ENCODE measurements at regions not wholly inside any gene's neighbourhood (a gene's known extent, or its start where the extent isn't known, plus 50 kb on each side); places are given as distances from the start of the nearest gene placed in this dataset.

DNA sequence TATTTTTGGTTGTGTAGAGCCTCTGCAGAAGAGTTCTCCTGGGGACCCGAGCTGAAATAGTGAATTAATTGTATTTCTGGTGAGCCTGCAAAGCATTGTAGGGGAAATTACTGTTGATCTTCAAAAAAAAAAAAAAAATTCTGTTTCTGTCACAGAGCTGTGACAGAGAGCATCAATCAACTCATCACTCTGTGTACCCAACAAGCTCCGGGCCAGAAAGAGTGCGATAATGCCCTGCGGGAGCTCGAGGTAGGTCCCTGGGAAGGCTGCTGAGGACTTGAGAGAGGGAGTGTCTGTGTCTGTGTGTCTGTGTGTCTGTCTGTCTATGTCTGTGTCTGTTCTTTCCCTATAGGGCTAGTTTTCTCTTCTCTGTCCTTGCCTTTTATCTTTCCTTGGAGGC lies 294.4 kb upstream of the TPM1 start:
- Histone ChIP-seq H4K20me1 (ENCODE audit: insufficient read depth) (no peaks in the 10 kb centered on the region), H3K79me2 (replicated peaks; ENCODE audit: insufficient read depth, low read length) (no peaks in the 10 kb centered on the region), H3F3A (ENCODE audit: insufficient read depth, low read length, poor library complexity, severe bottlenecking) (no peaks in the 10 kb centered on the region), H3K27me3 (ENCODE audit: insufficient read depth, low read depth, low read length) (no peaks in the 10 kb centered on the region), H3K9me3 (ENCODE audit: low read length) (no peaks in the 10 kb centered on the region), H3K36me3 (ENCODE audit: insufficient read depth, low read length) (no peaks in the 10 kb centered on the region), H2AFZ (ENCODE audit: low read depth, low read length) (no peak overlapping the region), H3K27ac (ENCODE audit: low read length) (no peak overlapping the region), H3K9ac (ENCODE audit: low read length) (no peak overlapping the region), H3K9me2 (ENCODE audit: insufficient read depth, low read length) (no peaks in the 10 kb centered on the region), H3K4me2 (ENCODE audit: low read length) (no peak overlapping the region), H3K4me3 (ENCODE audit: low read length) (no peak overlapping the region)
- TF ChIP-seq, protein P1, sequence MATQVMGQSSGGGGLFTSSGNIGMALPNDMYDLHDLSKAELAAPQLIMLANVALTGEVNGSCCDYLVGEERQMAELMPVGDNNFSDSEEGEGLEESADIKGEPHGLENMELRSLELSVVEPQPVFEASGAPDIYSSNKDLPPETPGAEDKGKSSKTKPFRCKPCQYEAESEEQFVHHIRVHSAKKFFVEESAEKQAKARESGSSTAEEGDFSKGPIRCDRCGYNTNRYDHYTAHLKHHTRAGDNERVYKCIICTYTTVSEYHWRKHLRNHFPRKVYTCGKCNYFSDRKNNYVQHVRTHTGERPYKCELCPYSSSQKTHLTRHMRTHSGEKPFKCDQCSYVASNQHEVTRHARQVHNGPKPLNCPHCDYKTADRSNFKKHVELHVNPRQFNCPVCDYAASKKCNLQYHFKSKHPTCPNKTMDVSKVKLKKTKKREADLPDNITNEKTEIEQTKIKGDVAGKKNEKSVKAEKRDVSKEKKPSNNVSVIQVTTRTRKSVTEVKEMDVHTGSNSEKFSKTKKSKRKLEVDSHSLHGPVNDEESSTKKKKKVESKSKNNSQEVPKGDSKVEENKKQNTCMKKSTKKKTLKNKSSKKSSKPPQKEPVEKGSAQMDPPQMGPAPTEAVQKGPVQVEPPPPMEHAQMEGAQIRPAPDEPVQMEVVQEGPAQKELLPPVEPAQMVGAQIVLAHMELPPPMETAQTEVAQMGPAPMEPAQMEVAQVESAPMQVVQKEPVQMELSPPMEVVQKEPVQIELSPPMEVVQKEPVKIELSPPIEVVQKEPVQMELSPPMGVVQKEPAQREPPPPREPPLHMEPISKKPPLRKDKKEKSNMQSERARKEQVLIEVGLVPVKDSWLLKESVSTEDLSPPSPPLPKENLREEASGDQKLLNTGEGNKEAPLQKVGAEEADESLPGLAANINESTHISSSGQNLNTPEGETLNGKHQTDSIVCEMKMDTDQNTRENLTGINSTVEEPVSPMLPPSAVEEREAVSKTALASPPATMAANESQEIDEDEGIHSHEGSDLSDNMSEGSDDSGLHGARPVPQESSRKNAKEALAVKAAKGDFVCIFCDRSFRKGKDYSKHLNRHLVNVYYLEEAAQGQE (IDR thresholded peaks at IDR 0.05; ENCODE audit: borderline replicate concordance): no peak
- no peak for TF ChIP-seq MXI1 (conservative IDR thresholded peaks at IDR 0.05; ENCODE audit: poor library complexity, severe bottlenecking)
- TF ChIP-seq POLR2AphosphoS5 (IDR thresholded peaks at IDR 0.05): peak; percentile 81
- TF ChIP-seq, protein P2, sequence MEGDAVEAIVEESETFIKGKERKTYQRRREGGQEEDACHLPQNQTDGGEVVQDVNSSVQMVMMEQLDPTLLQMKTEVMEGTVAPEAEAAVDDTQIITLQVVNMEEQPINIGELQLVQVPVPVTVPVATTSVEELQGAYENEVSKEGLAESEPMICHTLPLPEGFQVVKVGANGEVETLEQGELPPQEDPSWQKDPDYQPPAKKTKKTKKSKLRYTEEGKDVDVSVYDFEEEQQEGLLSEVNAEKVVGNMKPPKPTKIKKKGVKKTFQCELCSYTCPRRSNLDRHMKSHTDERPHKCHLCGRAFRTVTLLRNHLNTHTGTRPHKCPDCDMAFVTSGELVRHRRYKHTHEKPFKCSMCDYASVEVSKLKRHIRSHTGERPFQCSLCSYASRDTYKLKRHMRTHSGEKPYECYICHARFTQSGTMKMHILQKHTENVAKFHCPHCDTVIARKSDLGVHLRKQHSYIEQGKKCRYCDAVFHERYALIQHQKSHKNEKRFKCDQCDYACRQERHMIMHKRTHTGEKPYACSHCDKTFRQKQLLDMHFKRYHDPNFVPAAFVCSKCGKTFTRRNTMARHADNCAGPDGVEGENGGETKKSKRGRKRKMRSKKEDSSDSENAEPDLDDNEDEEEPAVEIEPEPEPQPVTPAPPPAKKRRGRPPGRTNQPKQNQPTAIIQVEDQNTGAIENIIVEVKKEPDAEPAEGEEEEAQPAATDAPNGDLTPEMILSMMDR (IDR thresholded peaks at IDR 0.05; ENCODE audit: poor library complexity, severe bottlenecking): no peak
- TF ChIP-seq SMC3 (conservative IDR thresholded peaks at IDR 0.05; ENCODE audit: poor library complexity): no peak
- TF ChIP-seq RAD21 (conservative IDR thresholded peaks at IDR 0.05): no peak
- TF ChIP-seq EP300 (conservative IDR thresholded peaks at IDR 0.05; ENCODE audit: poor library complexity, severe bottlenecking): peak; percentile 61
- no peak for TF ChIP-seq TAF1 (IDR thresholded peaks at IDR 0.05; ENCODE audit: low read depth)

DNA sequence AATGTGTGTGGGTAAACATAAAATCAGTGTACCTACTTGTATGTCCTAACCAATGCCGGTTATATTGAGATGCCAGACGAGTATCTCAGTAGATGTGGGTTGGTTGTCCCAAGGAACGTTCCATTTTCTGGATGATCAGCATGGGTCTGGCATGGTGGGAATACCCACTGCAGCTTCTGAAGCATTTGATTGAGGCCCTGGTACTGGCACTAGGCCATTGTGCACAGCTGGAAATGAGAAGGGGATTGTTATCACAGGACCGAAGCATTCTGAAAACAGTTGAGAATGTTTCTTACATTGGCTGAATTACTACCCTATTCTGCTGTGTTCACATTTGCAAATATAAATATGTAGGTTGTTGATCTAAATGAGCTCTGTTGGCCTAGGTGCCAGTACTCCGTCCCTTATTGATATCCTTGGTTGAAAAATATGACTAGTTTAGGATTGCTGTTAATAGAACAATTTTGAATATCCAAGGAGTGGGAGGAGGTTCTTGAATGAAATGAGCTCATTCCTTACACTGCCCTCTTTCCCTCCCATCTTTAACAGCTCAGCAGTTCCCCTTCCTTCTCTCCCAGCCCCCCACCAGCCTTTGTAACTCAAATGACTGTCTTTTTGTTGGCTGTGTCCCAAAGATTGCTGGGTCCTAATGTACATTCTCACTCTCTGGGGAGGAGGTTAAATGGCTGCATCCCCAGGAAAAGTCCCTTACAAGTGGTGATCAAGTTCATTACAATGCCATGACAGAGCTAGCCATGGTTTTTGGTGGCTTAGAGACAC lies 293.3 kb upstream of the TPM1 start:
- Histone ChIP-seq H3K36me3 (ENCODE audit: insufficient read depth, low read length) (no peaks in the 10 kb centered on the region), H3K4me3 (ENCODE audit: low read length) (no peak overlapping the region), H3K27me3 (ENCODE audit: insufficient read depth, low read depth, low read length) (no peaks in the 10 kb centered on the region)

More for the DNA sequence above, 293.3 kb upstream of the TPM1 start:
- Histone ChIP-seq H3F3A (ENCODE audit: insufficient read depth, low read length, poor library complexity, severe bottlenecking) (no peaks in the 10 kb centered on the region), H4K20me1 (ENCODE audit: insufficient read depth) (no peaks in the 10 kb centered on the region), H3K79me2 (replicated peaks; ENCODE audit: insufficient read depth, low read length) (no peaks in the 10 kb centered on the region), H3K27ac (ENCODE audit: low read length) (no peak overlapping the region), H3K9ac (ENCODE audit: low read length) (no peak overlapping the region), H2AFZ (ENCODE audit: low read depth, low read length) (no peak overlapping the region), H3K4me2 (ENCODE audit: low read length) (no peak overlapping the region), H3K9me3 (ENCODE audit: low read length) (no peaks in the 10 kb centered on the region), H3K9me2 (ENCODE audit: insufficient read depth, low read length) (no peaks in the 10 kb centered on the region)
- TF ChIP-seq MXI1 (conservative IDR thresholded peaks at IDR 0.05; ENCODE audit: poor library complexity, severe bottlenecking): no peak
- TF ChIP-seq EP300 (conservative IDR thresholded peaks at IDR 0.05; ENCODE audit: poor library complexity, severe bottlenecking): no peak
- TF ChIP-seq, protein P2 (IDR thresholded peaks at IDR 0.05; ENCODE audit: poor library complexity, severe bottlenecking): no peak
- no peak for TF ChIP-seq EZH2 (IDR thresholded peaks at IDR 0.05; ENCODE audit: borderline replicate concordance, insufficient read depth, low read length, poor library complexity, severe bottlenecking)
- TF ChIP-seq SMC3 (conservative IDR thresholded peaks at IDR 0.05; ENCODE audit: poor library complexity): no peak
- TF ChIP-seq, protein P1 (IDR thresholded peaks at IDR 0.05; ENCODE audit: borderline replicate concordance): no peak
- no peak for TF ChIP-seq RAD21 (conservative IDR thresholded peaks at IDR 0.05)
- TF ChIP-seq TAF1 (IDR thresholded peaks at IDR 0.05; ENCODE audit: low read depth): no peak
